ENCODE measurements at regions not wholly inside any gene's neighbourhood (a gene's known extent, or its start where the extent isn't known, plus 50 kb on each side); places are given as distances from the start of the nearest gene placed in this dataset.

DNA sequence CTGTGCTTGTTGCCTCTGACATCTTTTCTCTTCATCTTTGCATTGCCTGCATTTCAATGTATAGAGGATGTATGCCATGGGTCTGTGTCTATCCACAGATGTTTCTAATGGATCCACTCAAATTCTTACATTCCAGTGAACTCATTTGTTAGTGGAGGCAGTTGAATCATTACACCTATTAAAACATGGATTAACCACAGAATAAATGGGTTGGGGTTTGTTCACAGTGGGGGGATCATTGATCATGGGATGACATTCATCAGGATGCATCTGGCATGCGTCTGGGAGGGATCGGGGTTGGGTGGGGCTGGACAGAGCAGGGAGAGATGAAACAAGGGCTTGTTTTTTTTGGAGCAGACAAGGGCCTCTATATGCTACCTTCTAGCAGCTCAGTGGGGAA, 182.5 kb downstream of the RHOU start:
- H3K4me1 Mint-ChIP-seq (ENCODE audit: unreplicated experiment) = no peaks in the 10 kb centered on the region
- TF ChIP-seq, protein P1, sequence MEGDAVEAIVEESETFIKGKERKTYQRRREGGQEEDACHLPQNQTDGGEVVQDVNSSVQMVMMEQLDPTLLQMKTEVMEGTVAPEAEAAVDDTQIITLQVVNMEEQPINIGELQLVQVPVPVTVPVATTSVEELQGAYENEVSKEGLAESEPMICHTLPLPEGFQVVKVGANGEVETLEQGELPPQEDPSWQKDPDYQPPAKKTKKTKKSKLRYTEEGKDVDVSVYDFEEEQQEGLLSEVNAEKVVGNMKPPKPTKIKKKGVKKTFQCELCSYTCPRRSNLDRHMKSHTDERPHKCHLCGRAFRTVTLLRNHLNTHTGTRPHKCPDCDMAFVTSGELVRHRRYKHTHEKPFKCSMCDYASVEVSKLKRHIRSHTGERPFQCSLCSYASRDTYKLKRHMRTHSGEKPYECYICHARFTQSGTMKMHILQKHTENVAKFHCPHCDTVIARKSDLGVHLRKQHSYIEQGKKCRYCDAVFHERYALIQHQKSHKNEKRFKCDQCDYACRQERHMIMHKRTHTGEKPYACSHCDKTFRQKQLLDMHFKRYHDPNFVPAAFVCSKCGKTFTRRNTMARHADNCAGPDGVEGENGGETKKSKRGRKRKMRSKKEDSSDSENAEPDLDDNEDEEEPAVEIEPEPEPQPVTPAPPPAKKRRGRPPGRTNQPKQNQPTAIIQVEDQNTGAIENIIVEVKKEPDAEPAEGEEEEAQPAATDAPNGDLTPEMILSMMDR (IDR thresholded peaks at IDR 0.05; ENCODE audit: unreplicated experiment) = no peak
- peaks cover 4% of the 10 kb centered on the region for H3K9me3 Mint-ChIP-seq (ENCODE audit: unreplicated experiment)
- no peaks in the 10 kb centered on the region for H3K36me3 Mint-ChIP-seq (ENCODE audit: low read depth, unreplicated experiment)
- H3K4me3 Mint-ChIP-seq (ENCODE audit: unreplicated experiment) = no peak overlapping the region
- no peak overlapping the region for H3K27ac Mint-ChIP-seq (ENCODE audit: unreplicated experiment)
- peaks cover 1% of the 10 kb centered on the region for H3K27me3 Mint-ChIP-seq (ENCODE audit: unreplicated experiment)
- no peak for DNase-seq (ENCODE audit: low spot score)

DNA sequence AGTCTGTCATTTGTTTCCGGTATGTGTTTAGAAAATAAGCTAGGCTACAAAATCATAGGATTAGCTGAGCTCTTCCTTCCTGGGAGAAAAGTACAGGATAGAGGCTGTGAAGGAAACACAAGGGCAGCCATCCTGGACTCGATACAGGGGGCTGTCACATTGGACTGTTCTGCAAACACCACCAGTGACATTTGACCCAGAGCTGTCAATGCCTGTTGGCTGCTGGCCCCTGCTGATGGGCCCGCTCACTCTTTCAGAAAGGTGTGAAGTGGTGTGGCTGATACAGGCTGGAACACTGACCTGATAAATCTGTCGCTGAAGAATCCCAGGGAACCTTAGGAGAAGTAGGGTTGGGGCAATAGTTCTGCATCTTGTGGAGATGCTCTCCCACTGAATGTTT, 183.1 kb downstream of the RHOU start:
- no peaks in the 10 kb centered on the region for H3K36me3 Mint-ChIP-seq (ENCODE audit: low read depth, unreplicated experiment)
- H3K9me3 Mint-ChIP-seq (ENCODE audit: unreplicated experiment) = peaks cover 4% of the 10 kb centered on the region
- TF ChIP-seq, protein P1 (IDR thresholded peaks at IDR 0.05; ENCODE audit: unreplicated experiment) = no peak
- H3K27me3 Mint-ChIP-seq (ENCODE audit: unreplicated experiment) = peaks cover 1% of the 10 kb centered on the region
- no peak for DNase-seq (ENCODE audit: low spot score)
- H3K4me1 Mint-ChIP-seq (ENCODE audit: unreplicated experiment) = no peaks in the 10 kb centered on the region
- no peak overlapping the region for H3K4me3 Mint-ChIP-seq (ENCODE audit: unreplicated experiment)
- no peak overlapping the region for H3K27ac Mint-ChIP-seq (ENCODE audit: unreplicated experiment)

GRCh38 chr1:228919914-228920313, 184.6 kb downstream of the RHOU start:
- no peaks in the 10 kb centered on the region for H3K4me1 Mint-ChIP-seq (ENCODE audit: unreplicated experiment)
- H3K9me3 Mint-ChIP-seq (ENCODE audit: unreplicated experiment) = peaks cover 7% of the 10 kb centered on the region
- H3K27me3 Mint-ChIP-seq (ENCODE audit: unreplicated experiment) = peaks cover 1% of the 10 kb centered on the region
- H3K4me3 Mint-ChIP-seq (ENCODE audit: unreplicated experiment) = no peak overlapping the region
- TF ChIP-seq, protein P1 (IDR thresholded peaks at IDR 0.05; ENCODE audit: unreplicated experiment) = no peak
- no peaks in the 10 kb centered on the region for H3K36me3 Mint-ChIP-seq (ENCODE audit: low read depth, unreplicated experiment)
- no peak overlapping the region for H3K27ac Mint-ChIP-seq (ENCODE audit: unreplicated experiment)
- no peak for DNase-seq (ENCODE audit: low spot score)

GRCh38 chr1:228920831-228921230, 185.6 kb downstream of the RHOU start:
- no peaks in the 10 kb centered on the region for H3K4me1 Mint-ChIP-seq (ENCODE audit: unreplicated experiment)
- no peak overlapping the region for H3K4me3 Mint-ChIP-seq (ENCODE audit: unreplicated experiment)
- DNase-seq (ENCODE audit: low spot score) = no peak
- peaks cover 3% of the 10 kb centered on the region for H3K36me3 Mint-ChIP-seq (ENCODE audit: low read depth, unreplicated experiment)
- H3K9me3 Mint-ChIP-seq (ENCODE audit: unreplicated experiment) = peaks cover 7% of the 10 kb centered on the region
- H3K27me3 Mint-ChIP-seq (ENCODE audit: unreplicated experiment) = peaks cover 2% of the 10 kb centered on the region
- no peak overlapping the region for H3K27ac Mint-ChIP-seq (ENCODE audit: unreplicated experiment)
- TF ChIP-seq, protein P1 (IDR thresholded peaks at IDR 0.05; ENCODE audit: unreplicated experiment) = no peak

DNA sequence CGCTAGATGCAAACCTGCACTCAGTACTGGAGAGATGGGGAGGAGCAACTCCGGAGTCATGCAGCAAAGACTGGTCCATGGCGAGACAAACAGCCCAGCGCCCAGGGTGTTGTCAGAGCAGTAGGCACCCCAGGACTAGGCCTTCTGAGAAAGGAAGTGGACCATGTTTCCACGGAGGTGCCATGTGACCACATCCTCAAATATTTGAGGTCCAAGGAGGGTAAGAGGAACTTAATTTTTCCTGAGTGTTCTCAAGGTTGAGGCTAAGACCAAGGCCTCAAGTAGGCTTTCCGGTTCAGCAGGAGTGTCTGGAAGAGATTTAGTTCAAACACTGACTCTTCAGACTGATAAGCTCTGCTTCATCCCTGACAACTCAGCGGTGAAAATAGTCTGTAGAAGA, 186.2 kb downstream of the RHOU start:
- H3K36me3 Mint-ChIP-seq (ENCODE audit: low read depth, unreplicated experiment) = peaks cover 4% of the 10 kb centered on the region
- H3K27me3 Mint-ChIP-seq (ENCODE audit: unreplicated experiment) = peaks cover 1% of the 10 kb centered on the region
- TF ChIP-seq, protein P1 (IDR thresholded peaks at IDR 0.05; ENCODE audit: unreplicated experiment) = no peak
- H3K4me1 Mint-ChIP-seq (ENCODE audit: unreplicated experiment) = no peaks in the 10 kb centered on the region
- no peak for DNase-seq (ENCODE audit: low spot score)
- no peak overlapping the region for H3K4me3 Mint-ChIP-seq (ENCODE audit: unreplicated experiment)
- peaks cover 4% of the 10 kb centered on the region for H3K9me3 Mint-ChIP-seq (ENCODE audit: unreplicated experiment)
- H3K27ac Mint-ChIP-seq (ENCODE audit: unreplicated experiment) = no peak overlapping the region

All from endothelial cell (in vitro differentiated cells).